ENCODE measurements at regions not wholly inside any gene's neighbourhood (a gene's known extent, or its start where the extent isn't known, plus 50 kb on each side); places are given as distances from the start of the nearest gene placed in this dataset.

DNA sequence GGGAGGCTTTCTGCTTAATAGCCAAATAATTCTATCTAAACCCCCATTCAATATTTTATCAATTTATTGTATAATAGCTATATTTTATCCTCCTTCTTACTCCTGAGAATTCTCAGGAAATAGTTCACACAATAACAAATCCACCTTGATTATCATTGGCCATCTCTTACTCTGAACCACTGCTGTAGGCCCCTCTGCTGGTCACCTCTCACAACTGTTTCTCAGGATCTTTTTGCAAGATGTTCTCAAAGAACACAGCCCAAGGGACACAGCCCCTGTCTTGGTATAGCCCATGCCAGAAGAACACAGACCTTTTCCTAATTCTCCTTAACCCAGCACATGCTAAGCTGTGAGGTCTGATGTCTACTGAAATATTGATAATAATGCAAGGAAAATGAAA lies 74.9 kb upstream of the HTR4 start:
- no peak overlapping the region for H2AFZ ChIP-seq (ENCODE audit: insufficient read depth, low read length, poor library complexity)
- H3K4me1 ChIP-seq (ENCODE audit: control insufficient read depth in 1 of 2, insufficient read depth in 2 of 2, low read length in 2 of 2): no peaks in the 10 kb centered on the region
- no peaks in the 10 kb centered on the region for H3K79me2 ChIP-seq (ENCODE audit: control insufficient read depth, insufficient read depth, low read length, poor library complexity)
- no peak overlapping the region for H4K91ac ChIP-seq (ENCODE audit: low read depth, low read length)
- H2BK120ac ChIP-seq (ENCODE audit: insufficient read depth, low read length, poor library complexity): no peak overlapping the region
- no peak overlapping the region for H3K4ac ChIP-seq (ENCODE audit: low read depth, low read length)
- DNase-seq: no peak
- H4K8ac ChIP-seq (ENCODE audit: low read depth, low read length): no peak overlapping the region
- H2AK5ac ChIP-seq (ENCODE audit: low read length): no peak overlapping the region
- H2BK5ac ChIP-seq (ENCODE audit: low read depth, low read length, poor library complexity): no peak overlapping the region
- H3K14ac ChIP-seq (ENCODE audit: low read length): no peak overlapping the region
- H3K9me3 ChIP-seq (ENCODE audit: insufficient read depth, low read depth, low read length): no peaks in the 10 kb centered on the region
- H3K18ac ChIP-seq (ENCODE audit: low read length): no peak overlapping the region
- H2BK12ac ChIP-seq (ENCODE audit: low read length): no peak overlapping the region
- no peak overlapping the region for H3K9ac ChIP-seq (ENCODE audit: low read length)
- no peak overlapping the region for H3K4me3 ChIP-seq (ENCODE audit: low read depth, low read length)
- H3K27me3 ChIP-seq (ENCODE audit: insufficient read depth, low read length): peaks cover under 1% of the 10 kb centered on the region
- no peaks in the 10 kb centered on the region for H3K36me3 ChIP-seq (ENCODE audit: control insufficient read depth in 1 of 2, insufficient read depth in 2 of 2, low read length in 2 of 2)
- no peak overlapping the region for H3K4me2 ChIP-seq (ENCODE audit: low read length)
- no peak overlapping the region for H3K27ac ChIP-seq (ENCODE audit: low read depth, low read length)
- H3K79me1 ChIP-seq (ENCODE audit: low read length): no peaks in the 10 kb centered on the region
- no peak overlapping the region for H4K12ac ChIP-seq (ENCODE audit: low read depth, low read length)
- H3K23ac ChIP-seq (ENCODE audit: low read length): no peak overlapping the region

GRCh38 chr5:148730270-148730669 lies 75.9 kb upstream of the HTR4 start:
- Histone ChIP-seq H3K79me1 (ENCODE audit: low read length) (no peaks in the 10 kb centered on the region), H3K4ac (ENCODE audit: low read depth, low read length) (no peak overlapping the region), H3K18ac (ENCODE audit: low read length) (no peak overlapping the region), H3K36me3 (ENCODE audit: control insufficient read depth in 1 of 2, insufficient read depth in 2 of 2, low read length in 2 of 2) (no peaks in the 10 kb centered on the region), H2AFZ (ENCODE audit: insufficient read depth, low read length, poor library complexity) (no peak overlapping the region), H3K14ac (ENCODE audit: low read length) (no peak overlapping the region), H3K79me2 (ENCODE audit: control insufficient read depth, insufficient read depth, low read length, poor library complexity) (no peaks in the 10 kb centered on the region), H3K4me1 (ENCODE audit: control insufficient read depth in 1 of 2, insufficient read depth in 2 of 2, low read length in 2 of 2) (no peaks in the 10 kb centered on the region), H3K9me3 (ENCODE audit: insufficient read depth, low read depth, low read length) (no peaks in the 10 kb centered on the region), H4K8ac (ENCODE audit: low read depth, low read length) (no peak overlapping the region), H2BK12ac (ENCODE audit: low read length) (no peak overlapping the region), H3K9ac (ENCODE audit: low read length) (no peak overlapping the region), H4K91ac (ENCODE audit: low read depth, low read length) (no peak overlapping the region), H3K23ac (ENCODE audit: low read length) (no peak overlapping the region), H3K4me2 (ENCODE audit: low read length) (no peak overlapping the region), H3K27ac (ENCODE audit: low read depth, low read length) (no peak overlapping the region), H2BK120ac (ENCODE audit: insufficient read depth, low read length, poor library complexity) (no peak overlapping the region), H4K12ac (ENCODE audit: low read depth, low read length) (no peak overlapping the region), H3K27me3 (ENCODE audit: insufficient read depth, low read length) (no peaks in the 10 kb centered on the region), H2BK5ac (ENCODE audit: low read depth, low read length, poor library complexity) (no peak overlapping the region), H2AK5ac (ENCODE audit: low read length) (no peak overlapping the region), H3K4me3 (ENCODE audit: low read depth, low read length) (no peak overlapping the region)
- WGBS (ENCODE audit: extremely low coverage, insufficient coverage, insufficient read length): no CpG with 5 or more reads among the region's 2 CpGs
- DNase-seq: no peak

- Histone ChIP-seq H3K9me3 (ENCODE audit: insufficient read depth, low read depth, low read length) (no peaks in the 10 kb centered on the region), H3K4me3 (ENCODE audit: low read depth, low read length) (no peak overlapping the region), H3K9ac (ENCODE audit: low read length) (no peak overlapping the region), H3K14ac (ENCODE audit: low read length) (no peak overlapping the region), H2AK5ac (ENCODE audit: low read length) (no peak overlapping the region), H3K79me1 (ENCODE audit: low read length) (no peaks in the 10 kb centered on the region), H3K27ac (ENCODE audit: low read depth, low read length) (no peak overlapping the region), H4K91ac (ENCODE audit: low read depth, low read length) (no peak overlapping the region), H3K23ac (ENCODE audit: low read length) (no peak overlapping the region), H3K27me3 (ENCODE audit: insufficient read depth, low read length) (no peaks in the 10 kb centered on the region), H2BK120ac (ENCODE audit: insufficient read depth, low read length, poor library complexity) (no peak overlapping the region), H4K12ac (ENCODE audit: low read depth, low read length) (no peak overlapping the region), H3K4ac (ENCODE audit: low read depth, low read length) (no peak overlapping the region), H2AFZ (ENCODE audit: insufficient read depth, low read length, poor library complexity) (no peak overlapping the region), H2BK5ac (ENCODE audit: low read depth, low read length, poor library complexity) (no peak overlapping the region), H4K8ac (ENCODE audit: low read depth, low read length) (no peak overlapping the region), H3K79me2 (ENCODE audit: control insufficient read depth, insufficient read depth, low read length, poor library complexity) (no peaks in the 10 kb centered on the region), H2BK12ac (ENCODE audit: low read length) (no peak overlapping the region), H3K18ac (ENCODE audit: low read length) (no peak overlapping the region), H3K4me2 (ENCODE audit: low read length) (no peak overlapping the region), H3K36me3 (ENCODE audit: control insufficient read depth in 1 of 2, insufficient read depth in 2 of 2, low read length in 2 of 2) (no peaks in the 10 kb centered on the region), H3K4me1 (ENCODE audit: control insufficient read depth in 1 of 2, insufficient read depth in 2 of 2, low read length in 2 of 2) (no peaks in the 10 kb centered on the region)
- no CpG with 5 or more reads among the region's 12 CpGs for WGBS (ENCODE audit: extremely low coverage, insufficient coverage, insufficient read length)
- DNase-seq: peak; percentile 79 to 92
These were observed 76.9 kb upstream of the HTR4 start for GRCh38 chr5:148730942-148731898.

GRCh38 chr5:148732692-148733091 lies 78.4 kb upstream of the HTR4 start:
- Histone ChIP-seq H3K36me3 (ENCODE audit: control insufficient read depth in 1 of 2, insufficient read depth in 2 of 2, low read length in 2 of 2) (no peaks in the 10 kb centered on the region), H2BK120ac (ENCODE audit: insufficient read depth, low read length, poor library complexity) (no peak overlapping the region), H3K79me2 (ENCODE audit: control insufficient read depth, insufficient read depth, low read length, poor library complexity) (no peaks in the 10 kb centered on the region), H3K4ac (ENCODE audit: low read depth, low read length) (no peak overlapping the region), H4K12ac (ENCODE audit: low read depth, low read length) (no peak overlapping the region), H3K23ac (ENCODE audit: low read length) (no peak overlapping the region), H4K91ac (ENCODE audit: low read depth, low read length) (no peak overlapping the region), H3K4me2 (ENCODE audit: low read length) (no peak overlapping the region), H3K4me3 (ENCODE audit: low read depth, low read length) (no peak overlapping the region), H3K79me1 (ENCODE audit: low read length) (no peaks in the 10 kb centered on the region), H3K9me3 (ENCODE audit: insufficient read depth, low read depth, low read length) (no peaks in the 10 kb centered on the region), H3K4me1 (ENCODE audit: control insufficient read depth in 1 of 2, insufficient read depth in 2 of 2, low read length in 2 of 2) (no peaks in the 10 kb centered on the region), H3K9ac (ENCODE audit: low read length) (no peak overlapping the region), H3K27ac (ENCODE audit: low read depth, low read length) (no peak overlapping the region), H3K27me3 (ENCODE audit: insufficient read depth, low read length) (no peaks in the 10 kb centered on the region), H2AK5ac (ENCODE audit: low read length) (no peak overlapping the region), H2BK5ac (ENCODE audit: low read depth, low read length, poor library complexity) (no peak overlapping the region), H3K14ac (ENCODE audit: low read length) (no peak overlapping the region), H3K18ac (ENCODE audit: low read length) (no peak overlapping the region), H2BK12ac (ENCODE audit: low read length) (no peak overlapping the region), H2AFZ (ENCODE audit: insufficient read depth, low read length, poor library complexity) (no peak overlapping the region), H4K8ac (ENCODE audit: low read depth, low read length) (no peak overlapping the region)
- DNase-seq: no peak
- no CpG with 5 or more reads among the region's 3 CpGs for WGBS (ENCODE audit: extremely low coverage, insufficient coverage, insufficient read length)

All from trophoblast cell (in vitro differentiated cells and primary cell).